NK-92 treated with Interleukin-12 subunit alpha and Interleukin-12 subunit beta, amount 100 ng/mL, for 24 hours (cell line): ENCODE measurements at regions not wholly inside any gene's neighbourhood (a gene's known extent, or its start where the extent isn't known, plus 50 kb on each side); places are given as distances from the start of the nearest gene placed in this dataset.
"Not testable (repeated sequence)": the region's sequence is repeated elsewhere in the genome, so short reads cannot be mapped to it uniquely, and the experiment has no call there.

Source experiments
- DNase-seq: peaks from one replicate; lab custom pipeline; 2025; lab: John Stamatoyannopoulos, UW

DNA sequence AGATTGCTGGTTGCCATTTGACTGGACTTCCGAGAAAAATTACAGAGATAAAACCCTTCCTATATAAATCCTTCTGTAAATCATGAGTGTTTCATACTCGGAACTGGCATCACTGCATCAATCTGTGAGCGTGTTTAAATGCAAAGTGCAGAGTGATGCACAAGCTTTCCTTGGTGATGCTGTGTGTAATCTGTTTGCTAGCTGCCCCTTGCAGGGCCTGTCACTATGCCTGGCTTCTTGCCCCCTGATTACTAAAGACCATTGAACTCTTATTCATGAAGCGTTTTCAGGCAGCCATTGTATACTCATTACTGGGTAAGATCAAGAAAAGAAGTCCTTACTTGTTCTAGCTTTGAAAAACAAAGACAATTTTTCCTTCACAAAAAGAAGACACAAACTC, 266.9 kb upstream of the FANCL start:
- no peak for DNase-seq

DNA sequence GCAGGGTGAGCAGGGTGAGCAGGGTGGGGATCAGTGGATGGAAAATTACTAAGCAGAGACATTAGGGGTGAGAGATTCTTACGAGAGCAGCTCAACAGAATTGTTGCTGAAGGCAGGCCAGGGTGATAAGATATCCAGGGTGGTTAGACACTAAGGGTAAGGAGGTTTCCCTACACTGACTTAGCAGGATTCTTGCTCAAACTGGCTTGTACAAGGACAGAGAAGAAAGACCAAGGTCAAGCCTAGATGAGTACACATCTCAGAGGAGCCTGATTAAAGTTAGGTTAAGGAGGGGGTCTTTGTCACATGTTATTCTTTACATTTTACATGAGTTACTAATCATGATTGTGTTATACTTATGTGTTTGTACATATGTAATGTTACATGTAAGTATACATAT, 262.8 kb upstream of the FANCL start:
- DNase-seq = no peak

- no peak for DNase-seq
Observed at GRCh38 chr2:58502931-58503330, 261.8 kb upstream of the FANCL start.

DNA sequence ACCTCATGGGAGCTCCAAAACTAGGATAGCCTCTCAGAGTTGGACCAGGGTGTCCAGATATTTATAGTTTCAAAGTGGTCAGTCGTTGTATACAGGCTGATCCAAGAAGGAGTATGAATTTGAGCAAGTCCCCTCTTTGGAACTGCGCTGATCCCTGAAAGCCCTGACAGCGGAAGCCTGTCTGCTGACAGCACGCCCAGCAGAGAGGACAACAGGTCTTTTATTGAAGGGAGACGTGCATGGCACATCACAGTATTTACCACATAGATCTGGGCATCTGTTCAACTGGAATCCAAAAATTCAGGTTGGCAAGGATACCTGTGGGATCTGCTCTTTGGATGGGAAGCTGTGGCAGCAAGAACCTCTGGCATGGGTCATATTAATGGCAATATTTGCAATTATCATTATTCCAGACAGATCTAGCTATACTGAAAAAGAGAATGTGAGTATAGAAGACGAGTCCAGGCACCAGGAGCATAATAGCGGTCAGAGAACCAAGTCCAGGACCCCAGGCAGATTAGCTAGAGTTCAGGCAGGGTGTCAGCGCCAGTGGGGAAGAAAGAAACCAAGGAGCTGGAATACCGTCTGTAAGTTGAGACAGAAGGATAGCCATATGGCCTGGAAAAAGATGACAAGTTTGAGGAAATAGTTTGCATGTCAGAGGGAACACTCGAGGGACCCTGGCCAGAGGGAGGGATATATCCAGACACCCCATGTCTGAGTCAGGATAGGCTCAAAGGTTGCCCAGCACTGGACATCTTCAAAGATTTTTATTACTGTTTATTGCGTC, 260.4 kb upstream of the FANCL start:
- no peak for DNase-seq

- DNase-seq = no peak
Observed at GRCh38 chr2:58497168-58497567, 256.0 kb upstream of the FANCL start.

GRCh38 chr2:58495806-58496205, 254.7 kb upstream of the FANCL start:
- DNase-seq = no peak

- no peak for DNase-seq
Observed at GRCh38 chr2:58494071-58494501, 253.0 kb upstream of the FANCL start.

GRCh38 chr2:58484629-58485028, 243.5 kb upstream of the FANCL start:
- no peak for DNase-seq

- DNase-seq = no peak
Observed at GRCh38 chr2:58484221-58484620, 243.1 kb upstream of the FANCL start.

GRCh38 chr2:58483307-58483706, 242.2 kb upstream of the FANCL start:
- DNase-seq = no peak

DNA sequence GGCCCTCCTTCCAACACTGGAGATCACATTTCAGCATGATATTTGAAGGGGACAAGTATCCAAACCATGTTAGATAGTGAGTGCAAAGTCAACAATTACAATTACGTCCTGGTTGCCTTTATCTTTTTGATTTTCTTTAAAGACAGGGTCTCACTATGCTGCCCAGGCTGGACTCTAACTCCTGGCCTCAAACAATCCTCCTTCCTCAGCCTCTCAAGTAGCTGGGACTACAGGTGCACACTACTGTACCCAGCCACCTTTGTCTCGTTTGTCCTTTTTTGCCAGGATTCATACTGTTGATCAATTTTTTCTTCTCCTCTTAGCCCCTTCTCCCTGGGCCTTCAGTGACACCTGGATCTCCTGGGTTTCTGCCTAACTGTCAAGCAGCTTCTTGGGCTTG, 240.5 kb upstream of the FANCL start:
- no peak for DNase-seq

DNA sequence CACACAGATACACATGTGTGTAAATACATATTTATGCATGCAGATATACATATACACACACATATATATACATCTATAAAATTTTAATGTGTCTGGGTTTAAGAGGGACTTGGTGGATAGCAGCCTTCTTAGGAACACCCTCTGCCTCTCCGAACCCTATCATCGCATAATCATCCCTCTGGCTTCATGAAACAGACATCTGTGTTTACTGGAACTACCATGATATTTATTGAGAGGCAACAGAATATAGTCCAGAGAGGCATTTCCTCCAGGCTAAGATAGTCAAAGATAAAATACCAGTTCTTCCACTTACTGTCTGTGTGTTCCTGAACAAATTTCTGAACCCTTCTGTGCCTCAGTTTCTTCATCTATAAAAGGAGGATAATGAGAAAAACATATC, 239.0 kb upstream of the FANCL start:
- DNase-seq = no peak

GRCh38 chr2:58479535-58480140, 238.5 kb upstream of the FANCL start:
- no peak for DNase-seq

DNA sequence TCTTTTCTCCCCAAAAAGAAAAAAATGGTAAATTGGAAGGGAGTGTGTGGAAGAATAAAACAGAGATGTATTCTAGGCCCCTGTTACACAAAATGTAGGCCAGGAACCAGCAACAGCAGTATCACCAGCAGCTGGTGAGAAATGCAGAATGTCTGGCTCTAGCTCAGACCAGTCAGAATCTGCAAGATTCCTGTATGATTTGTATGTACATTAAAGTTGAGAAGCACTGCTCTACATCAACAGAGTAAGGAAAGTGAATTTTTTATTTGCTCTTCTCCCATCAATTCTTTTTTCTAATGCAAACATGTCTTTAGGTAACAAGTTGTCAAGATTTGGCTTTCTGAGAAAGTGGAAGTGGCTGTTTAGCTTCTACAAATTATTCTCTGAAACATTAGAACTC, 235.4 kb upstream of the FANCL start:
- no peak for DNase-seq

DNA sequence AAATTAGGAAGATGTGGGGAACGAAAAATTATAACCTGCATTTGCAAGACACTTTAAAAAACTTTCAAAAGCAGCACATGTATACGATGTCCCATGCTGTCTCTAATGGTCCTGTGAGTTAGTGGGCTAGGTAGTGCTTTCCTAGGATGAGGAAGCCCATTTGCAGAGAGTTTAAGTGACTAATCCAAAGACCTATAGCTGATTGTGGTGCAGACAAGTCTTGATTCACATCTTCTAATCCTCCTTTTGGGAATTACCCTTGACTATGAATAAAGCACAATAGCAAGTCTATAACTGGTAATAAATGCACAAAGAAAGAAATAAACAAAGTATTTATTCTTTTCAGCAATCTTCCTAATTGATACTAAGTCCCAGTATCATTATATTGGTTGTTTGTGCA, 234.6 kb upstream of the FANCL start:
- DNase-seq = no peak

DNA sequence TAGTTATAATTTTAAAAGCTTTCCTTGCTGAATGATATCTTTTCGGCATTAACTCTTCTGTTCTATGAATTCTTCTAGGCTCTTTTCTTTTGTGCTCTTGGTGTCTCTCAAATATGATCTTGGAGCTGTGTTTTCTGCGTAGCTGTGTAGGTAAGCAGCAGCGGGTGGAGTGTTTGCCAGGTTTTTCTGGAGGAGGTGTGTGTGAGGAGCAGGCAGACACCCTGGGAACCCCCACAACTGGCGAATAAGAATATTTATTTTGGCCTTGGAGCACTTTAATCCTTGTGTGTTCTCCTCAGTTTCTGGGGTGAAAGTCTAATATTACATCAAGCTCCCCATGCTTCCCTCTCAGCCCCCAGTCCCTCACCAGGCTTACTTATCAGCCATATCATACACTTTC, 232.0 kb upstream of the FANCL start:
- DNase-seq = no peak

DNA sequence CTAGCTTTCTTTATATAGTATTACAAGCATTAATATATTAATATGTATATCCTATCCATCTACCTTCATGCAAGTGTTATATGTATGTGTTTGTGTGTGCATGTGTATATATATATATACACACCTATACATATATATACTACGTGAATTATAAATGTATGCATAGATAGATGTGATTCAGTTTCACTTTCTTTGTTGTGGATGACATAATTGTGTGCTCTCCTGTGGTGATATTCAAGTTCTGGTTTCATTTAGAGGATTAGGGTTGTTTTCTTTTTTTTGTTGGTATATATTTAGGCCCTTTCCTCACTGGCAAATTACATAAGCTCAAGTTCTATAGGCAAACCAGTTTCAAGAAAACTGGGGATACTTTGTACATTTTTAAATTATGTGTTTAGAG, 225.7 kb upstream of the FANCL start:
- DNase-seq = no peak

GRCh38 chr2:58466021-58466420, 224.9 kb upstream of the FANCL start:
- not testable (repeated sequence) for DNase-seq

- no peak for DNase-seq
Observed at GRCh38 chr2:58460670-58461069, 219.5 kb upstream of the FANCL start.

DNA sequence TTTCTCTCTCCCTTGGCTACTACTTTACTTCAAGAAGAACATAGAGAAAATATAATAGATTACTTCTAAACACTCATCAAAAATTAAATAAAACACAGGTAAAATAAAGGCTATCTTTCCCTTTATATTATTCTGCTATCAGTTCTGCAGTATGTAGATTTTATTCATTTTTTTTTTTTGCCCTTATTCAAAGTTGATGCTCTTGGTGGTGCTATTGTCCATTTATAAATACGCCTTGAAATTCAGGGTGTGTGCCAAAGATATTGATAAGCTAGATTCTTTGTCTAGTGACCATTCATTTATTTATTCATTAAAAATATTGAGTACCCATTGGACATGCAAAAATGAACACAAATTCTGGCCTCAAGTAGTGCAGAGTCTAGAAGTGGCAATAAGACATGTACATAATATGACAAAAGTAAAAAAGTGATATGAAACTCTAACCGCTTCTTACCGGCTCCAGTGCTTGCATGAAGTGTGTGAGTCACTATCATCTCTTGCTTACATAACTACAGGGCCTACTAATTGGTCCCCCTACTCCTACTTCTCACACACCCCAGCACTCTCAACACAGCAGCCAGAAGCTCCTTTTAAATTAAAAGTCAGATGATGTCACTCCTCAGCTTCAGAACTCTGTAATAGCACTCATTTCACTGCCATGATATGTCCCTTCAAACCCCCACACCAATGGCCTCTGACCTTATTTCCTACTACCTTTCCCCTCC, 208.3 kb upstream of the FANCL start:
- DNase-seq = no peak

DNA sequence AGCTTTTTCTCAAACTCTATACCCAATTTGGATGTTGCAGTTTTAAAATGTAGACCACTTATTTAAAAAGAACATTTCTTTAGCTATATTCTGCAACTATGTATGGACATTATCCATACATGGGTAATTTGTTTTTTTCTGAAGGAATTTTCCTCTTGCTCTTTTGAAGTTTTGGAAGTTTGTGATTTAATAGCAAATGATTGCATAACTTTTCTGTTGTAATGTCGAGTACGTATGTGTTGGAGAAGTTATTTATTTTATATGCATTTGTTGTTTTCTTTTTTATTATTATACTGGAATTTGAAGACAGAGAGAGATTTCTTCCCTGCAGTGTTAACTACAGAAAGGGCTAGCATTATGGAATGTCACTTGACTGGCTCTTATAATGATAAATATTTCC, 207.7 kb upstream of the FANCL start:
- DNase-seq = no peak

DNA sequence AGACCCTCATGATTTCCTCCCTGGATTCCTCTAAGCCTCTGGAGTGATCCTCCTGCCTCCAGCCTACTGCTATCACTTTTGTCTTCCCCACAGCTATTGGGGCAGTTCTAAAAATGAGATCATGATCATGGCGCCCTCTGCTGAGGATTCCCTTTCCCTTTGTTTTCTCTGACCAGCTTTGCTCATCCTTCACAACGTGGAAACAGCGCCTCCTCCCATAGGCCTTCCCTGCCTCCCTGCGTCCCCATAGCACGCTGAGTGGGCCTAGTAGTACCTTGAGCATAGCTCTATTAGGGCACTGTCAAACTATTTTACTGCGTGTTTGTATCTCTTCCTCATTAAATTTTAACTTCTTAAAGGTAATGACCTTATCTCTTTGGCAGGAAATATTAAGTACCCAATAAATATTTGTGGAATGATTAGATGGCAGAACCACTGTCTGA, 207.0 kb upstream of the FANCL start:
- DNase-seq = no peak

GRCh38 chr2:58447586-58447985, 206.5 kb upstream of the FANCL start:
- DNase-seq = no peak
